NCI-H460 (cell line): ENCODE measurements at regions not wholly inside any gene's neighbourhood (a gene's known extent, or its start where the extent isn't known, plus 50 kb on each side); places are given as distances from the start of the nearest gene placed in this dataset.

Source experiments
- DNase-seq: peaks from one replicate; pipeline ENCODE4 v3.0.0-alpha.2; 2016; ENCODE audit warnings: low read depth; ENCODE audit errors: extremely low read depth

DNA sequence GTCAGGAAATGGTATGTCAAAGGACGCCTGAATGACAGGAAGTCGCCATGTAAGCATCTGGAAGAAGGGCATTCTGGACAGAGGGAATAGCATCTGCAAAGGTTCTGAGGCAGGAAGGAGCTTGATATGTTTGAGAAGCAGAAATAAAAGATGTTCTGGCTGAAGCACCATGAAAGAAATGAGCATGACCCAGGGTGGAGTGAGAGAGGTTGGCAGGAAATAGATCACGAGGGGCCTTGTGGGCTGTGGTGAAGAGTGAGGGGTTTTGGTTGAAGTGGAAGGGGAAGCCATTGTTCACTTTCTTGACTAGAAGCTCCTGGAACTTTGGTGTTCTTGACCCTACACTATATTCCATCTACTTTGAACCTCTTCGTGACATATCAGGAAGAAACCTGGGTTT is 99.4 kb upstream of the PARP11 start:
- no peak for DNase-seq

DNA sequence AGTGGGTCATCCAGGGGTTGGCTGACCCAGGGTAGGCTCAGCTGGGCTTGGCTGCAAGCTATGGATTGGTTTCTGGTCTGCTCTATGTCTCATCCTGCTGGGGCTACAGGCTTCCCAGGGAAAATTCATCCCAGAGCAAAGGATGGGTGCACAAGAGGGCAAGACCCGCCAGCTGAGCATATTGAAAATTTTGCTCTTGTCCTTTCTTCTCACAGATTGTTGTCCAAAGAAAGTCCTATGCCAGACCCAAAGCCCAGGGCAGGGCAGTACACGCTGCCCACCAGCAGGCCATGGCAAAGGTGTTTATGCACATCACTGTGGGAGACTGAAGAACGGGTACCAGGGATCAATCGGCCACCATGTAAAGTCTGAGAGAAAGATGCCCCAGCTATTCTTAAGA is 95.3 kb upstream of the PARP11 start:
- no peak for DNase-seq

DNA sequence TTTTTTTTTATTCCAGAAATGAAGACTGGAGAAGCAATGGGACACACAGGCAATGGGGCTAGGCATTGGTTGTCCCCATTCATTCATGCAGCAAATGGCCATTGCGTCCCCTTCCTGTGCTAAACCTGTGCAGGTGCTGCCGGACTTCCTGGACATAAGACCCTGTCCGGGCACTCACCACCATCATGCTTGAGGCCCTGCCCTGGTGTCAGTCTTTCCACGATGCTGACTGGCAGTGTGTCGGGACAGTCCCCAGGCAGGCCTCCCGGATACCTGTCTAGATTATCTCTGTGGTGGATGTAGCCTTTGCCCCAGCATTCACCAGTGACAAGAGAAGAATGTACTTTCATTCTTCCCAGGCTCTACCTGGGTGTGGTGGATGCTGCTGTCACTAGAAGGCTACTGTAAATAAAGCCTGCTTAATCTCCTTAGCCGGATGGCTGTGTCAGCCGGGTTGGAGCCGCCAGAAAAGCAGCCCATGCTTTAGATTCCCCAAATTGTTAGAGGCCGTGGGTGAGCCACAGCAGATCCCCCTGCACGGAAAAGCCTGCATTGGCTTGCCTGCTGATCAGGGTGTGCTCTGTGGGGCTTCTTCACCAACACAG is 94.5 kb upstream of the PARP11 start:
- no peak for DNase-seq

DNA sequence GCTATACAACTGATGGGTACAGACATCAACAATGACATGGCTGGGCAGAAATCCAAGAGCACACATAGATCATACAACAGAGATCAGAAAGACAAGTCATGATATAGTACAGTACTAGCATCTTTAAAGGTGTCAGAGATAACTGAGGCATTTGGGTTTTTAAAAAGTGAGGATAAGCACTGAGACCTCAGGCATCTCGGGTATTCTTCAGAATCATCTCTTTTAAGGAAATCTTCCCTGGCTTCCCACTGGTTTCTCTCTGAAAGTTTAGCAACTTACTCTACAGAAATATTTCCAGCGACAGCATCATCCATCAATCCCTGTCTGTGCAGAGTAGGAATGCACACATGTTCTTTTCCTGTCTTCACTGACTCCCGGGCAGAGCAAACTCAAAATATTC is 93.2 kb upstream of the PARP11 start:
- no peak for DNase-seq

DNA sequence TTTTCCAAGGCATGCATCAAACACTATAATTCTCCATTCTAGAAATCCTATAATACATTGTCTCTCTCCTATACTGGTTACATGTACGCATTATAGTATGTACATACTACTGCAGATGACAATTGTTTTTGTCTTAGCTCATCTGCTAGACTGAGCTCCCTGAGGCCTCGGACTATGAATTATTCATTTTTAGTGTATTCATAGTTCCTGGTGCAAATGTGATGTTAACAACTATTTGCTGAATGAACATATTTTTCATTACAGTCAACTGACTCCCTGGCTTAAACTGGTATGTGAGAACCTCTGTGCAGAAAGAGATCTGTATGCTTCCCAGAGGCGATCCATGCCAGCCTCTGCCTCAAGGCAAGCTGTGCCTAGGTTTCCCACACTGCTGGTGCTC is 91.8 kb upstream of the PARP11 start:
- no peak for DNase-seq

DNA sequence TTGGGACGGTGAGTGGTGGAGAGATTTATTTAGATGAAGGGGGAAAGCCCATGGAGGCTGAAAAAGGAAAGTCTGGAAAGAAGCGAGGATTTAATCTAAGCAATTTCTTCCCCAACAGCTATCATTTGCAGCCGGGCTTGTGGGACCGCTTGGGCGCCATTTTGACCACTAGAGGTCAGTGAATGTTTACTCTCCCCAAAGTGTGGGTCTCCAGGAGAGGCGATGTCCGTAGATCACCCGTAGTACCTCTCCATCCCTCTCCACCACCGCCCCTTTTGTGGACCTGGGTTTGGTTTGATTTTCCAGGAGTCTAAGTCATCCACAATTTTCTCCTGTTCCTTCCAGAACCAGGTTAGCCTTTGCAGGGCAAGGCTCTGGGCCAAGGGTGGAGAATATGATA is 91.2 kb upstream of the PARP11 start:
- DNase-seq, result no peak

DNA sequence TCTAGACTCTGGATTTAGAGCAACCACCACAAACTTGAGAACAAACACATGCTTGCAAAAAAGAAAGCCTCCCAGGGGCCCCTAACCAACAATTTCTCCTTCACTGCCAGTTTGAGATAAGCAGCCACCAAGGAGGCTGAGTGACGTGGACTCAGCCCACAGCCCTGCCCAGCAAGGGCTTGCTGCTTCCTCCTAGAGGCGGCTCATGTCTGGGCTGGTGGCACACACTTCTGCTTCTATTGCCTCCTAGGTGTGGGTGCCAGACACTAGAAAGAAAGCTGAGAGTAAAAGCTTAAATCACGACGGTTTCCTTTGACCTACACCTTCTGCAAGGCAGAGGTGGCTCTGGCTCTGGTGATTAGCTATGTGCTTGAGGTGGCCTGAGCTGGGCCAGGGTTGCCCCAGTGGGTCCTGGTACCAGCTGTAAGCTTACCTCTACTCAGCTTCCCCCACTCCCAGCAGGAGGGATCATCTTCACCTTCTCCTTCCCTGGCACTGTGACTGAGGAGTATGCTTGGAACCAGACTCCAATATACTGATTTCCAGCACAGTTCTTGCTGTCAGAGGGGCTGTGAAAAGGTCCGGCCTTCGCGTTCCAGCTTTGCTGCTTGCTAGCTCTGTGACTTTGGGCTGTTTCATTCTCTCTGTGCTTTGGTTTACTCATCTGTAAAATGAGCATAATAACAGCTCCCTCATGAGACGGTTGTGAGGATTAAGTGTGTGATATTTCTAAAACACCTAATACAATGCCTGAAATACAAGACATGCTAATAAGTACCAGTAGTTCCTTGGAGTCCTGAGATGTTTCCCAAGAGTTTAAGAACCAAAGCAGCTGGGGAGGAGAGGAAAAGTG is 89.7 kb upstream of the PARP11 start:
- DNase-seq, result no peak

DNA sequence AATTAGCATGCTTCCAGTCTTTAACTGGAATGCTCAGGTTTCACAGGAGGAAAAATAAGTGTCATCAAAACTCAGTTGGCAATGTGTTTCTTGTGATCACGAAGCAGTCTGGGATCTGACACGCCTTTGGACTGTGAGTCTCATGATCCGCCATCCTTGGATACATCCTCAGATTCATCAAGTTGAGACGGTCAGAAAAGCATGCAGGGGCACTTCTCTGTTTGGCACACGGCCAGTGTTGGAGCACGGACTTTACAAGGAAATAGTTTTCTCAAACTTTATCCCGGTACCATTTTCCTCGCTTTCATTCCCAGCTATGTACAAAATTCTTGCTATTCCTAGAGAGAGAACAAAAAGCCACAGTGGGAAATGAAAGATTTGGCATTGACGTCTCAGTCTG is 88.4 kb upstream of the PARP11 start:
- DNase-seq, result no peak

DNA sequence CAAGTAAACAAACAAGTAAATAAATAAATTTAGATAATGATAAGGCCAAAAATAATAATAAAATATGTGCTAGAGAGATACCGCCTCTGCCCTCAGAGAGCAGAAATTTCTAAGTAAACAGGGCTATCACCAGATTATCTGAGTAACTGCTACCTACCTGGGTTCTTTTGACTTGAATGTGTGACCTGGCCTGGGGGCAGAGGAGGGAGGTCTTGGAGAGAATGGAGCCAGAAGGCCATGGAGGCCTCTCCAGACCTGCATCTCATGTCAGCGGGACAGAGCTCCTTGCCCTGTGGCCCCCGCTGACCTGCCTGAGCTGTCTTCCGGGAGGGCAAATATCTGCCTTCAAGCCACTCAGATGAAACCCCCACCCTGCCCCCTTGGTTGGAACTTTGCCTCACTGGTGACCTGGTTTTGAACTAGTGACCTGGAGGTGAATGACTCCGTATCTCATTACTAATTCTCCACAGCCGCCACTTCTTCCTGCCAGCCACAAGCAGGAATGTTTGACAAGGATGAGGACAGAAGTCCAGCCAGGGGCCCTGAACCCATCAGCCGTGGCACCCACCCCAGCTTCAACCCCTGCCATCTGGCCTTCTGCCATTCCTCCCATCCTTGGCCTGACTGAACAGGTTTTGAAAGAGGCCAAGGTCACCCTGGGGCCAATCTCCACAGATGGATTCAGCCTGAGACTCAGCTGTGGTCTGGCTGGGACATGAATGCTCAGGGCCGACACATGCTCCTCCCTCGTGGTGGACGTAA is 86.8 kb upstream of the PARP11 start:
- DNase-seq, result no peak

DNA sequence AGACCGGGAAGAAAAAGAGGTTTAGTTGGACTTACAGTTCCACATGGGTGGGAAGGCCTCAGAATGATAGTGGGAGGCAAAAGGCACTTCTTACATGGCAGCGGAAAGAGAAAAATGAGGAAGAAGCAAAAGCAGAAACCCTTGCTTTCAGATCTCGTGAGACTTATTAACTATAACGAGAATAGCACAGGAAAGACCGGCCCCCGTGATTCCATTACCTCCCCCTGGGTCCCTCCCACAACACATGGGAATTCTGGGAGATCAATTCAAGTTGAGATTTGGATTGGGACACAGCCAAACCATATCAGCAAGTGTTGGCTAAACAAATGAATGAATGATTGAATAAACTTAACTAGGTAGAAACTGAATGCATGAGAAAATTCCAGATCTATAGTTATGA is 85.3 kb upstream of the PARP11 start:
- no peak for DNase-seq

DNA sequence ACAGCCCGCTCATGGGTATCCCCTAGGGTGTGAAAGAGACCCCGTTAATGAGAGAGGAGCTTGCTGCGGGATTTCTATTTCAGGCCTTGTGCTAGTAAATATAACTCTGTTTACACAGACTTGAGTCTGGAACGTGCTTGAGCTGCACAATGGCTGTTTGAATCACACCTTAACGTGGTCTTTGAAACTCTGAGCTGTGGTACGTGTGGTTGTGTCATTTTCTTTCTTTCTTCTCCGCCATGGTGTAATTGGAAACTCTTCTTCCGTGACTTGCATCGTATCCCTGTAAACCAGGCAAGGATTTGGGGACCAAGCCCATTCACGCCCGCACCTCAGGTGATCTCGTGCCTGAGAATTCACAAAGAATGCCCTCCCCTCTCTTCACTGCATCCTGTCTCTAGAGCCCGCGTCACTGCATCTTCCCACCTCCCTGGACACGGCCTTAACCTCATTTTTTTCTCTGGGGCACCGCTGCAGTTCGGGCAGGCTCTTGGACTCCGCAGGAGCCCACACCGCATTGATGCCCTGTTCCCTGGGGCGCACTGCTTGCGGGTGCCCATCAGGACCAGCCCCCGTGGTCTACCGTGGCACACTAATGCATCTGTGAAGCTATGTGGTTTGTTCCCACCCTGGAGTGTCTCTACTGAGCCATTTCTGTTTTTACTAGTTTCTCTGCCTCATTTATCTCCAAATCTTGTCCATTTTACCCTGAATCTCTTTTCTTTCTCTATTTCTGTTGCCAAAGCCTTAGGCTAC is 78.4 kb upstream of the PARP11 start:
- DNase-seq, result no peak

DNA sequence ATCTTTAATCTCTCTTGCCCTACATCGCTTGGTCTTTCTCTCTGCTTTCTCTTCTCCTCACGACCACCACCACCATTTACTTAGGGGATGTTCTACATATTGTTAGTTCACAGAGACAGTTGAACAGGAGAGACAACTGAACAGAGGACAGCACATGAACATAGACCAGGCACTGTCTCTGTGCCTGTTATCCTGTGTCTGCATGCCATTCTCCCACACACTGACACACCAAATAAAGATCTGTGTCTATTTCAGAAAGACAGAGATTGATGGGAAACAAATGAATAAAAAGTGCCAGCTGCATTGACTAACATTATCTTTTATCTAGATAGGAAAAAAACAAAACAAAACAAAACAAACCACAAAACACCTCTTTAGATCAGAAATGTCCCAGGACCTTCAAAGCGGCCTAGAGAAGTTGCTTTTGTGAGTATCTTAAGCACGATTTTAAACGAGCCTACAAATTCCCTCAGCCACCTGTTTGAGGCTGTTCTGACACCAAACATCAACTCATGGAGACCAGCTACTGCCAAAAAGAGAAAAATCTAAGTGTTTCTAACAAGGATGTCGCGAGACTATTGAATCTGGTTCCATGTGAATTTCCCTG is 77.6 kb upstream of the PARP11 start:
- DNase-seq, result no peak

DNA sequence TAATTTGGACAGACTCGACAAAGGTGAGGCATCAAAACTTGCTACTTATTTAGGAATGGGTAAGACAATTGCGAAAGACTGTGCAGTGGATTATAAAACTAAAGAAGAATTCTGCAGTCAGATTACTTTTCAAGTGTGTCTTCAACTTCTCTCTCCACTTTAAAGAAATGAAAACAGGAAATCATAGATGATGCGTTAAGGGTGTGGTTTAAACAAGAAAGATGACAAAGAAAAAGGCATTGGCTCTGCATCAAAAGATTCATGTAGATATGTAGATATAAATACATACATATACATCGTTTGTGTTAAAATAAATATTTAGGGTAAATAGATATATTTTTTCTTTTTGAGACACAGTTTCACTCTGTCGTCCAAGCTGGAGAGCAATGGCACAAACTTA is 74.6 kb upstream of the PARP11 start:
- no peak for DNase-seq

DNA sequence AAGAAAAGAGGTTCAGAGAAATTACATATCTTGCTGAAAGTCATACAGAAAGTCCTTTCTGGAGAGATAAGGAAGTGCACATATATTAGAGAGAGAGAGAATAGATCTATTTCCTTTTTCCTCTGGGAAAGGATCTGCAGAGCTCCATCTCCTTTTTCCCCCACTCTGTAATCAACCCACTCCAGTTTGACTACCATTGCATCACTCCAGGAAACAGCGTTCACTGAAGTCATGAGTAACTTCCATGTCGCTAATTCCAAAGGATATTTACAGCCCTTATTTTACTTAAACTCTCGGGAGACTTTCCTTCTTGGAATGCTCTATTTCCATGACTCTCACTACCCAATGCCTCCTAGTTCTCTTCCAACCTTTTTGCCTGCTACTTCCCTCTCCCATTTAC is 72.5 kb upstream of the PARP11 start:
- no peak for DNase-seq

DNA sequence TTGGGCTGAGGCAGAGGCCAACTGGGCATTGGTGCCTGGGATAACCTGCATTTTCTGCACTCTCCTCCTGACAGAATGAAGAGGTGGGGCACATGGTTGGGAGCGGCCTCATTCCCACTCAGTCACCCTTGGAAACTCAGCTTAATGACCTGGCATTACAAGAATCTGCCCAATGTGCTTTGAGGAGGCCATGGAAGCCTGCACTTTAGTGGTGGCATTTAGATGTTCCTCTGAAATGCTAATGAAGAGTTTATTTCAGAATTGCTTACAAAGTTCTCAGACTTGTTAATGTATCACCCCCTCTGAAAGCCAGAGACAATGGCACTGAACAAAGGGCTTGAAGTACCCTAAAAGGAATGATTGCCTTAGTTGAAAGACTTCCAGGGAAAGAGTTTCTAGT is 71.4 kb upstream of the PARP11 start:
- DNase-seq, result no peak

DNA sequence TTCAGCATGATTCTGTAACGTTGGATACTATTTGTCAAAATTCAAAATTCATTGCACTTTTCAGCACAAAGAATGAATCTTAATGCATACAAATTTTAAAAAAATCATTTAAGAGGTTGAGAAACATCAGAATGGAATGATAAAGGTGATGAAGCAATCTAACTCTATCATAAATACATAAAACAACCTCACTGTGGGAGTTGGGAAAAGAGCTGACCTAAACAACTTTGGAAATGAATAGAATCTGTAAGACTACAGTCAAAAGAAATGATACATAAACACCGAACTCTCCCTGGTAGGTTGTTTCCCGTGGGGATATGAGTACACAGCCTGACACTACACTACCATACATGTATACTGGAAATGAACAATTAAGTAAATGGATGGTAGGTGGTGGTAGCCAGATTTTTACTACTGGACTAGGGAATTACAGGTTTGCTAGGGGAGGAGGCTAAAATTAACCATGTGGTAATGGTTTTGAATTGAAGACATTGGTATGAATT is 64.9 kb upstream of the PARP11 start:
- DNase-seq, result no peak

DNA sequence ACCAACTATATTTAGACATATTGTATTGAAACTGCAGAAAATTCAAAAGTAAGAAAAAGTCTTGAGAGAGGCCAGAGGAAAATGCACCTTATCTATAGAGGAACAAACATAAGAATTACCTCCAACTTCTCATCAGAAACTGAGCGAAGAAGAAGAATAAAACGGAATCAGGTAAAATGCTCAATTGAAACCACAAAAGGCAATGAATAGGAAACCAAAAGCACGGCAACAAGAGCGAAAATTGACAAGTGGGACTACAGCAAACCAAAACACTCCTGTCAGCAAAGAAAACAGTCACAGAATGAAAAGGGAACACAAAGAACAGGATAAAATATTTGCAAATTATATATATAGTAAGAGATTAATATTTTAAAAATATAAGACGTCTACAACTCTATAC is 61.9 kb upstream of the PARP11 start:
- DNase-seq, result no peak

DNA sequence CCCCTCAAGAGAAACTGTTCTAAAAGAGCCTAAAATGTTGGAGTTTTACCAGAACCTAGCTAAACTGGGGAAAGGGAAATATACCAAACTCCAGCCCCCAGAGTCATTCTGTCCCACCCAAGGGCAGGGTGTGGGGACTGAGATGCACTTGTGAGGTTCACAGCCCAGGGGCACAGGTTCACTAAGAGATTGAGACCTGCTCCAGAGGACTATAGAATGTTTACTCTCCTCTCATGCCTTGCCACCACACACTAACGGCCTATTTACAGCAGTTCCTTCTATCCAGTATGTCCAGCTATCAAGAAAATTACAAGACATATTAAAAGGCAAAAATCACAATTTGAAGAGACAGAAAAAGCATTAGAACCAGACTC is 60.6 kb upstream of the PARP11 start:
- DNase-seq, result no peak

DNA sequence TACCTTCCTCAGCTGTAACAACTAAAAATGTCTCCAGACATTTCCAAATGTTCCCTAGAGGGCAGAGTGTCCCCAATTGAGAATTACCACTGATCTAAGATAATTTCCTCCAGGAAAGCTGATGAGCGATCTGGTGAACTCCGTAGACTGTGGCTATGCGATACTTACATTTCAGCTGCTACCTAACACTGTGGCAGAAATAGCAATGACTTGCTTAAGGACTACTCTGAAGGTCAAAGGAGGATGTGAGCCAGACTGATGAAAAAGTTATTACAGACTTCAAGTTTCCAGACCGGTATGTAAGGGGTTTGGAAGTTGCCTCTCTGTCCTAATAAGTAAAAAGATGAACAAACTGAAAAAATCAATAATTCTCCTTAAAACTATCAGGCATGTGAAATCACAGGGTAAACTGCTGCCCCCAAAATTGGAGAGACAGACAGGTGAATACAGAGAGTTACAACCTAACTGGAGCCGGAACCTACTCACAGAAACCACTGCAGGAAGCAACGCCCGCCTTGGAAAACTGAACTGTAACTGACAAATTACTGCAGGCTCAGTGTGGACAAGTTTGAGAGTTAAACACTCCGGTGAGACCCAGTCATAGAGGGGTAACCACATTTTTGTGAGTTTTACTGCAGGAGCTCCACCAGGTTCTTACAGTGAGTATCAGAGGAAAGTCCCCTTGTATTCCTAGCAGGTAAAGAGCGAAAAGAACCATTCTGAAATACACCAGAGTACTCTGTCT is 60.0 kb upstream of the PARP11 start:
- DNase-seq, result no peak

DNA sequence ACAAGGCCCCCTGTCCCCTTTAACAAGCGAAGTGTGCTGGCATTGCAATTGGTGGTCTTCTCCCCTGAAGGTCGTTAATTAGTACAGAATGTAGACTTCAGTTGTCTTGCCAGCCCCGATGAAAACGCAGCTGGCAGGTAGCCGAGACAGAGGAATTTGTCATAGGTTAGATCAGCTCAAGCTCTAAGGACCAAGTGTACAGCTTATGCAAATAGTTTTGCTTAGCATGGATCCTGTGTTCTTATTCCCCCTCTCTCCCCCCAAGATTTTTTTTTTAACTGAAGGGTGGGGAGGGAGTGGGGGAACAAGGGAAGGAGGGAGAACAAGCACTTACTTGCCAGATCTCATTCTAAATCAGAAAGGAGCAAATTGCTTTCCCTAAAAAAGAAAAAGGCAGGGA is 58.6 kb upstream of the PARP11 start:
- DNase-seq, result no peak
